HG02973 (cell line): ENCODE measurements at regions not wholly inside any gene's neighbourhood (a gene's known extent, or its start where the extent isn't known, plus 50 kb on each side); places are given as distances from the start of the nearest gene placed in this dataset.
A peak's percentile ranks its signal among the peaks of the same experiment; 100 is the strongest.
"Not testable (repeated sequence)": the region's sequence is repeated elsewhere in the genome, so short reads cannot be mapped to it uniquely, and the experiment has no call there.

ENCODE experiments used
- ATAC-seq: cut with Tn5 transposase; IDR thresholded peaks from one replicate; pipeline ENCODE4 v1.9.1; 2021; ENCODE audit warnings: moderate library complexity; ENCODE audit not compliant: unreplicated experiment

- ATAC-seq, result no peak
These were observed 201.2 kb downstream of the MSX2 start for GRCh38 chr5:174925586-174925985.

GRCh38 chr5:174922955-174923354 is 198.6 kb downstream of the MSX2 start:
- ATAC-seq, result no peak

- ATAC-seq, result no peak
These were observed 196.6 kb downstream of the MSX2 start for GRCh38 chr5:174920906-174921550.

GRCh38 chr5:174919351-174919750 is 195.0 kb downstream of the MSX2 start:
- no peak for ATAC-seq

- no peak for ATAC-seq
These were observed 194.3 kb downstream of the MSX2 start for GRCh38 chr5:174918655-174919054.

GRCh38 chr5:174917976-174918554 is 193.7 kb downstream of the MSX2 start:
- ATAC-seq, result no peak

- not testable (repeated sequence) for ATAC-seq
These were observed 193.1 kb downstream of the MSX2 start for GRCh38 chr5:174917435-174917834.

GRCh38 chr5:174916924-174917323 is 192.5 kb downstream of the MSX2 start:
- ATAC-seq, result not testable (repeated sequence)

GRCh38 chr5:174916227-174916626 is 191.8 kb downstream of the MSX2 start:
- ATAC-seq, result no peak

GRCh38 chr5:174911118-174911517 is 186.7 kb downstream of the MSX2 start:
- ATAC-seq, result no peak

- peak; percentile 80 for ATAC-seq
These were observed 185.9 kb downstream of the MSX2 start for GRCh38 chr5:174910245-174910737.

GRCh38 chr5:174903172-174903732 is 178.9 kb downstream of the MSX2 start:
- ATAC-seq, result no peak

- ATAC-seq, result no peak
These were observed 177.0 kb downstream of the MSX2 start for GRCh38 chr5:174901336-174901735.

- no peak for ATAC-seq
These were observed 176.0 kb downstream of the MSX2 start for GRCh38 chr5:174900240-174900865.

- ATAC-seq, result no peak
These were observed 173.0 kb downstream of the MSX2 start for GRCh38 chr5:174897281-174897950.

GRCh38 chr5:174895360-174895759 is 171.0 kb downstream of the MSX2 start:
- no peak for ATAC-seq

- no peak for ATAC-seq
These were observed 168.4 kb downstream of the MSX2 start for GRCh38 chr5:174892742-174893141.

GRCh38 chr5:174880412-174881200 is 156.2 kb downstream of the MSX2 start:
- ATAC-seq, result not testable (repeated sequence)

- no peak for ATAC-seq
These were observed 153.6 kb downstream of the MSX2 start for GRCh38 chr5:174877987-174878386.

GRCh38 chr5:174872271-174872670 is 147.9 kb downstream of the MSX2 start:
- ATAC-seq, result no peak

GRCh38 chr5:174852143-174852542 is 127.8 kb downstream of the MSX2 start:
- ATAC-seq, result no peak
